ENCODE measurements at regions not wholly inside any gene's neighbourhood (a gene's known extent, or its start where the extent isn't known, plus 50 kb on each side); places are given as distances from the start of the nearest gene placed in this dataset.
A peak's percentile ranks its signal among the peaks of the same experiment; 100 is the strongest.

GRCh38 chr2:100222844-100223243 lies 80.5 kb upstream of the AFF3 start:
- Histone ChIP-seq H3K36me3 (ENCODE audit: control insufficient read depth in 2 of 2, insufficient read depth in 2 of 2, low read length in 2 of 2) (no peaks in the 10 kb centered on the region), H3K9me3 (ENCODE audit: control insufficient read depth in 2 of 2, low read length in 2 of 2) (no peaks in the 10 kb centered on the region), H3K27me3 (ENCODE audit: control insufficient read depth in 1 of 2, insufficient read depth in 2 of 2, low read length in 2 of 2) (peaks cover 0 to 2% of the 10 kb centered on the region in 2 donors), H3K4me3 (ENCODE audit: low read length in 2 of 2) (no peak overlapping the region), H3K4me1 (ENCODE audit: control insufficient read depth, insufficient read depth, low read length) (no peaks in the 10 kb centered on the region), H3K9ac (ENCODE audit: low read length in 2 of 2) (no peak overlapping the region), H3K27ac (ENCODE audit: low read length) (no peak overlapping the region)

GRCh38 chr2:100218552-100218951 lies 76.2 kb upstream of the AFF3 start:
- Histone ChIP-seq H3K4me1 (ENCODE audit: control insufficient read depth, insufficient read depth, low read length) (peaks cover 14% of the 10 kb centered on the region), H3K27me3 (ENCODE audit: control insufficient read depth in 1 of 2, insufficient read depth in 2 of 2, low read length in 2 of 2) (no peaks in the 10 kb centered on the region), H3K27ac (ENCODE audit: low read length) (no peak overlapping the region), H3K36me3 (ENCODE audit: control insufficient read depth in 2 of 2, insufficient read depth in 2 of 2, low read length in 2 of 2) (no peaks in the 10 kb centered on the region), H3K9me3 (ENCODE audit: control insufficient read depth in 2 of 2, low read length in 2 of 2) (no peaks in the 10 kb centered on the region), H3K9ac (ENCODE audit: low read length in 2 of 2) (no peak overlapping the region), H3K4me3 (ENCODE audit: low read length in 2 of 2) (no peak overlapping the region)

GRCh38 chr2:100217323-100217722 lies 74.9 kb upstream of the AFF3 start:
- Histone ChIP-seq H3K27ac (ENCODE audit: low read length) (no peak overlapping the region), H3K27me3 (ENCODE audit: control insufficient read depth in 1 of 2, insufficient read depth in 2 of 2, low read length in 2 of 2) (no peaks in the 10 kb centered on the region), H3K9me3 (ENCODE audit: control insufficient read depth in 2 of 2, low read length in 2 of 2) (no peaks in the 10 kb centered on the region), H3K4me1 (ENCODE audit: control insufficient read depth, insufficient read depth, low read length) (peaks cover 19% of the 10 kb centered on the region), H3K4me3 (ENCODE audit: low read length in 2 of 2) (no peak overlapping the region), H3K9ac (ENCODE audit: low read length in 2 of 2) (no peak overlapping the region), H3K36me3 (ENCODE audit: control insufficient read depth in 2 of 2, insufficient read depth in 2 of 2, low read length in 2 of 2) (no peaks in the 10 kb centered on the region)

GRCh38 chr2:100216015-100216414 lies 73.6 kb upstream of the AFF3 start:
- H3K4me1 ChIP-seq (ENCODE audit: control insufficient read depth, insufficient read depth, low read length): peaks cover 19% of the 10 kb centered on the region
- no peaks in the 10 kb centered on the region for H3K9me3 ChIP-seq (ENCODE audit: control insufficient read depth in 2 of 2, low read length in 2 of 2)

GRCh38 chr2:100215371-100215770 lies 73.0 kb upstream of the AFF3 start:
- H3K9ac ChIP-seq (ENCODE audit: low read length in 2 of 2): no peak overlapping the region
- no peaks in the 10 kb centered on the region for H3K36me3 ChIP-seq (ENCODE audit: control insufficient read depth in 2 of 2, insufficient read depth in 2 of 2, low read length in 2 of 2)
- no peaks in the 10 kb centered on the region for H3K27me3 ChIP-seq (ENCODE audit: control insufficient read depth in 1 of 2, insufficient read depth in 2 of 2, low read length in 2 of 2)
- H3K4me3 ChIP-seq (ENCODE audit: low read length in 2 of 2): no peak overlapping the region
- peaks cover 19% of the 10 kb centered on the region for H3K4me1 ChIP-seq (ENCODE audit: control insufficient read depth, insufficient read depth, low read length)
- H3K27ac ChIP-seq (ENCODE audit: low read length): peak overlapping the region; percentile 55
- no peaks in the 10 kb centered on the region for H3K9me3 ChIP-seq (ENCODE audit: control insufficient read depth in 2 of 2, low read length in 2 of 2)

More at GRCh38 chr2:100216015-100216414, 73.6 kb upstream of the AFF3 start:
- Histone ChIP-seq H3K36me3 (ENCODE audit: control insufficient read depth in 2 of 2, insufficient read depth in 2 of 2, low read length in 2 of 2) (no peaks in the 10 kb centered on the region), H3K27me3 (ENCODE audit: control insufficient read depth in 1 of 2, insufficient read depth in 2 of 2, low read length in 2 of 2) (no peaks in the 10 kb centered on the region), H3K9ac (ENCODE audit: low read length in 2 of 2) (no peak overlapping the region), H3K27ac (ENCODE audit: low read length) (no peak overlapping the region), H3K4me3 (ENCODE audit: low read length in 2 of 2) (no peak overlapping the region)

- Histone ChIP-seq H3K27me3 (ENCODE audit: control insufficient read depth in 1 of 2, insufficient read depth in 2 of 2, low read length in 2 of 2) (no peaks in the 10 kb centered on the region), H3K9me3 (ENCODE audit: control insufficient read depth in 2 of 2, low read length in 2 of 2) (no peaks in the 10 kb centered on the region), H3K36me3 (ENCODE audit: control insufficient read depth in 2 of 2, insufficient read depth in 2 of 2, low read length in 2 of 2) (no peaks in the 10 kb centered on the region), H3K4me3 (ENCODE audit: low read length in 2 of 2) (peak overlapping the region; percentile 22 to 32), H3K4me1 (ENCODE audit: control insufficient read depth, insufficient read depth, low read length) (peaks cover 19% of the 10 kb centered on the region), H3K27ac (ENCODE audit: low read length) (peak overlapping the region; percentile 55), H3K9ac (ENCODE audit: low read length in 2 of 2) (peak overlapping the region in 1 of 2 donors; percentile 29)
These were observed 72.0 kb upstream of the AFF3 start for GRCh38 chr2:100214265-100214971.

- no peak overlapping the region for H3K27ac ChIP-seq (ENCODE audit: low read length)
- no peaks in the 10 kb centered on the region for H3K9me3 ChIP-seq (ENCODE audit: control insufficient read depth in 2 of 2, low read length in 2 of 2)
- peaks cover 19% of the 10 kb centered on the region for H3K4me1 ChIP-seq (ENCODE audit: control insufficient read depth, insufficient read depth, low read length)
These were observed 71.2 kb upstream of the AFF3 start for GRCh38 chr2:100213595-100213994.

GRCh38 chr2:100212850-100213249 lies 70.5 kb upstream of the AFF3 start:
- no peaks in the 10 kb centered on the region for H3K27me3 ChIP-seq (ENCODE audit: control insufficient read depth in 1 of 2, insufficient read depth in 2 of 2, low read length in 2 of 2)
- H3K4me1 ChIP-seq (ENCODE audit: control insufficient read depth, insufficient read depth, low read length): peaks cover 19% of the 10 kb centered on the region
- H3K36me3 ChIP-seq (ENCODE audit: control insufficient read depth in 2 of 2, insufficient read depth in 2 of 2, low read length in 2 of 2): no peaks in the 10 kb centered on the region
- no peaks in the 10 kb centered on the region for H3K9me3 ChIP-seq (ENCODE audit: control insufficient read depth in 2 of 2, low read length in 2 of 2)
- no peak overlapping the region for H3K27ac ChIP-seq (ENCODE audit: low read length)
- no peak overlapping the region for H3K9ac ChIP-seq (ENCODE audit: low read length in 2 of 2)
- H3K4me3 ChIP-seq (ENCODE audit: low read length in 2 of 2): no peak overlapping the region

More at GRCh38 chr2:100213595-100213994, 71.2 kb upstream of the AFF3 start:
- Histone ChIP-seq H3K9ac (ENCODE audit: low read length in 2 of 2) (no peak overlapping the region), H3K4me3 (ENCODE audit: low read length in 2 of 2) (peak overlapping the region in 1 of 2 donors; percentile 22), H3K36me3 (ENCODE audit: control insufficient read depth in 2 of 2, insufficient read depth in 2 of 2, low read length in 2 of 2) (no peaks in the 10 kb centered on the region), H3K27me3 (ENCODE audit: control insufficient read depth in 1 of 2, insufficient read depth in 2 of 2, low read length in 2 of 2) (no peaks in the 10 kb centered on the region)

GRCh38 chr2:100211521-100211920 lies 69.1 kb upstream of the AFF3 start:
- peaks cover 19% of the 10 kb centered on the region for H3K4me1 ChIP-seq (ENCODE audit: control insufficient read depth, insufficient read depth, low read length)
- H3K36me3 ChIP-seq (ENCODE audit: control insufficient read depth in 2 of 2, insufficient read depth in 2 of 2, low read length in 2 of 2): no peaks in the 10 kb centered on the region
- no peaks in the 10 kb centered on the region for H3K9me3 ChIP-seq (ENCODE audit: control insufficient read depth in 2 of 2, low read length in 2 of 2)
- H3K9ac ChIP-seq (ENCODE audit: low read length in 2 of 2): no peak overlapping the region
- no peak overlapping the region for H3K27ac ChIP-seq (ENCODE audit: low read length)
- no peaks in the 10 kb centered on the region for H3K27me3 ChIP-seq (ENCODE audit: control insufficient read depth in 1 of 2, insufficient read depth in 2 of 2, low read length in 2 of 2)
- H3K4me3 ChIP-seq (ENCODE audit: low read length in 2 of 2): no peak overlapping the region

GRCh38 chr2:100208141-100208770 lies 65.9 kb upstream of the AFF3 start:
- no peaks in the 10 kb centered on the region for H3K27me3 ChIP-seq (ENCODE audit: control insufficient read depth in 1 of 2, insufficient read depth in 2 of 2, low read length in 2 of 2)
- H3K4me3 ChIP-seq (ENCODE audit: low read length in 2 of 2): no peak overlapping the region
- no peaks in the 10 kb centered on the region for H3K9me3 ChIP-seq (ENCODE audit: control insufficient read depth in 2 of 2, low read length in 2 of 2)
- no peak overlapping the region for H3K27ac ChIP-seq (ENCODE audit: low read length)
- H3K4me1 ChIP-seq (ENCODE audit: control insufficient read depth, insufficient read depth, low read length): peaks cover 2% of the 10 kb centered on the region
- no peaks in the 10 kb centered on the region for H3K36me3 ChIP-seq (ENCODE audit: control insufficient read depth in 2 of 2, insufficient read depth in 2 of 2, low read length in 2 of 2)
- H3K9ac ChIP-seq (ENCODE audit: low read length in 2 of 2): no peak overlapping the region

- Histone ChIP-seq H3K9ac (ENCODE audit: low read length in 2 of 2) (no peak overlapping the region), H3K36me3 (ENCODE audit: control insufficient read depth in 2 of 2, insufficient read depth in 2 of 2, low read length in 2 of 2) (no peaks in the 10 kb centered on the region), H3K27me3 (ENCODE audit: control insufficient read depth in 1 of 2, insufficient read depth in 2 of 2, low read length in 2 of 2) (no peaks in the 10 kb centered on the region), H3K4me1 (ENCODE audit: control insufficient read depth, insufficient read depth, low read length) (no peaks in the 10 kb centered on the region), H3K4me3 (ENCODE audit: low read length in 2 of 2) (no peak overlapping the region), H3K9me3 (ENCODE audit: control insufficient read depth in 2 of 2, low read length in 2 of 2) (no peaks in the 10 kb centered on the region), H3K27ac (ENCODE audit: low read length) (no peak overlapping the region)
These were observed 65.1 kb upstream of the AFF3 start for GRCh38 chr2:100207411-100207885.
